Retinal pigment epithelial cell (primary cell): ENCODE measurements at regions not wholly inside any gene's neighbourhood (a gene's known extent, or its start where the extent isn't known, plus 50 kb on each side); places are given as distances from the start of the nearest gene placed in this dataset.
A peak's percentile ranks its signal among the peaks of the same experiment; 100 is the strongest.

ENCODE experiments used
- DNase-seq: peaks from one replicate; pipeline ENCODE4 v3.0.0-alpha.2; 2010; ENCODE audit warnings: low read depth
- H3K4me3 ChIP-seq: 2 replicates; pipeline ENCODE4 v1.5.1; 2011; ENCODE audit warnings: mild to moderate bottlenecking, low read length, control low read depth, moderate library complexity
- CTCF ChIP-seq: conservative IDR thresholded peaks from 2 replicates; pipeline ENCODE4 v1.5.1; 2011; ENCODE audit warnings: low read depth, low read length, control low read depth, inconsistent platforms

- no peak overlapping the region for H3K4me3 ChIP-seq
- peak; percentile 37 for DNase-seq
These were observed 59.8 kb upstream of the POU5F2 start for GRCh38 chr5:93800988-93801811.

GRCh38 chr5:93794954-93795353 lies 53.6 kb upstream of the POU5F2 start:
- H3K4me3 ChIP-seq = no peak overlapping the region
- DNase-seq = no peak
- TF ChIP-seq CTCF = no peak

More at GRCh38 chr5:93800988-93801811, 59.8 kb upstream of the POU5F2 start:
- TF ChIP-seq CTCF = peak; percentile 63

GRCh38 chr5:93793159-93793781 lies 51.9 kb upstream of the POU5F2 start:
- no peak for TF ChIP-seq CTCF
- H3K4me3 ChIP-seq = no peak overlapping the region
- no peak for DNase-seq

GRCh38 chr5:93791518-93791972 lies 50.1 kb upstream of the POU5F2 start:
- no peak for TF ChIP-seq CTCF
- DNase-seq = no peak
- H3K4me3 ChIP-seq = no peak overlapping the region
